ENCODE measurements at regions not wholly inside any gene's neighbourhood (a gene's known extent, or its start where the extent isn't known, plus 50 kb on each side); places are given as distances from the start of the nearest gene placed in this dataset.
"Not testable (repeated sequence)": the region's sequence is repeated elsewhere in the genome, so short reads cannot be mapped to it uniquely, and the experiment has no call there.

DNA sequence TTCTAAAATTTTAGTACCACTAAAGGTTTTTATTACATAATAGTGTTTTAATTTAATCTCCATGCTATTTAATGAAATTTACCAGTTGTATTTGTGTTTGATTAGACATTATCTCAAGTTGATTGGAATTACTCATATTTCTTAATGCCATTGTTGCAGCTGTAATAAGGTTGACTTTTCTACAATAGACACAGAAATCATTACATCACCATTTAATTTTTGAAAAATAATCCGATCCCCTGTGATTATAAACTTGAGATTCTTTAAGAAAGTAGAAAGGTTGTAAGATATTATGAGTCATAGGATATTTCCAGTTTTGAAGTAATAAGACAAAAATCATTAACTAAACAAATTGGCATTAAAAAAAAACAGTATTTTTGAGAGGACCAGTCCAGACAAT is 161.4 kb downstream of the PRL start:
- H3K4me1 ChIP-seq (ENCODE audit: insufficient read depth, low read length) = peaks cover 16% of the 10 kb centered on the region
- TF ChIP-seq EZH2 (IDR thresholded peaks at IDR 0.05; ENCODE audit: borderline replicate concordance, low read depth, low read length, severe bottlenecking) = no peak
- TF ChIP-seq, protein P1, sequence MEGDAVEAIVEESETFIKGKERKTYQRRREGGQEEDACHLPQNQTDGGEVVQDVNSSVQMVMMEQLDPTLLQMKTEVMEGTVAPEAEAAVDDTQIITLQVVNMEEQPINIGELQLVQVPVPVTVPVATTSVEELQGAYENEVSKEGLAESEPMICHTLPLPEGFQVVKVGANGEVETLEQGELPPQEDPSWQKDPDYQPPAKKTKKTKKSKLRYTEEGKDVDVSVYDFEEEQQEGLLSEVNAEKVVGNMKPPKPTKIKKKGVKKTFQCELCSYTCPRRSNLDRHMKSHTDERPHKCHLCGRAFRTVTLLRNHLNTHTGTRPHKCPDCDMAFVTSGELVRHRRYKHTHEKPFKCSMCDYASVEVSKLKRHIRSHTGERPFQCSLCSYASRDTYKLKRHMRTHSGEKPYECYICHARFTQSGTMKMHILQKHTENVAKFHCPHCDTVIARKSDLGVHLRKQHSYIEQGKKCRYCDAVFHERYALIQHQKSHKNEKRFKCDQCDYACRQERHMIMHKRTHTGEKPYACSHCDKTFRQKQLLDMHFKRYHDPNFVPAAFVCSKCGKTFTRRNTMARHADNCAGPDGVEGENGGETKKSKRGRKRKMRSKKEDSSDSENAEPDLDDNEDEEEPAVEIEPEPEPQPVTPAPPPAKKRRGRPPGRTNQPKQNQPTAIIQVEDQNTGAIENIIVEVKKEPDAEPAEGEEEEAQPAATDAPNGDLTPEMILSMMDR (IDR thresholded peaks at IDR 0.05; ENCODE audit: borderline replicate concordance, extremely low read depth, low read length, poor library complexity, severe bottlenecking) = no peak
- peaks cover 4% of the 10 kb centered on the region for H3K9me3 ChIP-seq (ENCODE audit: insufficient read depth, low read length, severe bottlenecking)
- no peak overlapping the region for H3K27ac ChIP-seq (ENCODE audit: low read length)
- H4K20me1 ChIP-seq (ENCODE audit: insufficient read depth, low read length) = no peaks in the 10 kb centered on the region
- ATAC-seq (ENCODE audit: insufficient read depth, low read depth) (no peak), DNase-seq (no peak)
- H3K9ac ChIP-seq (ENCODE audit: low read depth, low read length) = no peak overlapping the region
- no peak overlapping the region for H3K4me2 ChIP-seq (ENCODE audit: insufficient read depth, low read length)
- H3K36me3 ChIP-seq (ENCODE audit: insufficient read depth, low read length) = peaks cover 18% of the 10 kb centered on the region
- no peak overlapping the region for H2AFZ ChIP-seq (ENCODE audit: low read depth, low read length)
- no peaks in the 10 kb centered on the region for H3K79me2 ChIP-seq (ENCODE audit: insufficient read depth, low read length)
- H3K27me3 ChIP-seq (ENCODE audit: insufficient read depth, low read length, poor library complexity) = no peaks in the 10 kb centered on the region
- H3K4me3 ChIP-seq (ENCODE audit: low read depth in 1 of 2, low read length in 2 of 2) = no peak overlapping the region

DNA sequence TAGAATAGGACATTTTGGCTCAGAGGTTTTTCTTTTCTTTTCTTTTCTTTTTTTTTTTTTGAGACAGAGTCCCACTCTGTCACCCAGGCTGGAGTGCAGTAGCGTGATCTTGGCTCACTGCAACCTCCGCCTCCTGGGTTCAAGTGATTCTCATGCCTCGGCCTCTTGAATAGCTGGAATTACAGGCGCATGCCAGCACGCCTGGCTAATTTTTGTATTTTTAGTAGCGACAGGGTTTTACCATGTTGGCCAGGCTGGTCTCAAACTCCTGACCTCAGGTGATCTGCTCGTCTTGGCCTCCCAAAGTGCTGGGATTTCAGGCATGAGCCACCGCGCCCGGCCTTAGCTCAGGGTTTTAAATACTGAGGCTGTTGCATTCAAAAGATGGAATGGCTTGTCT is 156.1 kb downstream of the PRL start:
- H3K4me3 ChIP-seq (ENCODE audit: low read depth in 1 of 2, low read length in 2 of 2); H4K20me1 ChIP-seq (ENCODE audit: insufficient read depth, low read length); DNase-seq; H3K27me3 ChIP-seq (ENCODE audit: insufficient read depth, low read length, poor library complexity); H3K36me3 ChIP-seq (ENCODE audit: insufficient read depth, low read length); H3K4me2 ChIP-seq (ENCODE audit: insufficient read depth, low read length); ATAC-seq (ENCODE audit: insufficient read depth, low read depth); H3K9me3 ChIP-seq (ENCODE audit: insufficient read depth, low read length, severe bottlenecking); H2AFZ ChIP-seq (ENCODE audit: low read depth, low read length): not testable (repeated sequence)
- H3K4me1 ChIP-seq (ENCODE audit: insufficient read depth, low read length) = peaks cover 69% of the 10 kb centered on the region
- peak overlapping the region; percentile 31; the same call in 1 of the 2 replicates for H3K9ac ChIP-seq (ENCODE audit: low read depth, low read length)
- H3K79me2 ChIP-seq (ENCODE audit: insufficient read depth, low read length) = peaks cover 17% of the 10 kb centered on the region
- peak overlapping the region; percentile 100 for H3K27ac ChIP-seq (ENCODE audit: low read length)

DNA sequence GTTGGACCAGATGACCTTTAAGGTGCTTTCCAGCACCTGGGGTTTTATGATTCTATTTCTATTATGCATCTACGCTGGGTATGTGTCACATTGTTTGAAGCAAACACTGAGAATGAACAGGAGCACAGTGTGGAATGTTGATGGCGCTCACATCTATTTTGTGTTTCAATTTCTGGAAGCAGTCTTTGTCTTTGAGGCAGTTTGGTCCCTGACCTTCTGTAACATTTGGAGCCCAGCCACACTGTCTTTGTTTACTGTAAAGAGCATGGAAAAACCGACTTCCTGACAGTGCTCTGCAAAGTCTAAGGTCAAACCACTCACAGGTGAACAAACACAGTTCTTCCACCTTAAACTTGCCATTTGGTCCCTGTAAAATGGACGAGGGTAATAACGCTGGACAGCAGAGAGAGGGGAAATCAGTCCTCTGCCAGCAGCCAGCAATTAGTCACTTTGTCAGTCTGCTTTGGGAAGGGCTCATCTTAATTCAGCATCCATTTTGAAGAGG is 155.5 kb downstream of the PRL start:
- Histone ChIP-seq H4K20me1 (ENCODE audit: insufficient read depth, low read length) (no peaks in the 10 kb centered on the region), H3K27ac (ENCODE audit: low read length) (peak overlapping the region; percentile 100), H2AFZ (ENCODE audit: low read depth, low read length) (peak overlapping the region; percentile 49), H3K4me2 (ENCODE audit: insufficient read depth, low read length) (peak overlapping the region; percentile 37), H3K4me3 (ENCODE audit: low read depth in 1 of 2, low read length in 2 of 2) (no peak overlapping the region), H3K79me2 (ENCODE audit: insufficient read depth, low read length) (peaks cover 22% of the 10 kb centered on the region), H3K36me3 (ENCODE audit: insufficient read depth, low read length) (no peaks in the 10 kb centered on the region), H3K27me3 (ENCODE audit: insufficient read depth, low read length, poor library complexity) (no peaks in the 10 kb centered on the region), H3K9me3 (ENCODE audit: insufficient read depth, low read length, severe bottlenecking) (no peaks in the 10 kb centered on the region), H3K9ac (ENCODE audit: low read depth, low read length) (peak overlapping the region; percentile 31; the same call in 1 of the 2 replicates), H3K4me1 (ENCODE audit: insufficient read depth, low read length) (peaks cover 69% of the 10 kb centered on the region)
- ATAC-seq (ENCODE audit: insufficient read depth, low read depth) (no peak), DNase-seq (no peak)
- TF ChIP-seq EZH2 (IDR thresholded peaks at IDR 0.05; ENCODE audit: borderline replicate concordance, low read depth, low read length, severe bottlenecking) = no peak
- TF ChIP-seq, protein P1 (IDR thresholded peaks at IDR 0.05; ENCODE audit: borderline replicate concordance, extremely low read depth, low read length, poor library complexity, severe bottlenecking) = no peak

DNA sequence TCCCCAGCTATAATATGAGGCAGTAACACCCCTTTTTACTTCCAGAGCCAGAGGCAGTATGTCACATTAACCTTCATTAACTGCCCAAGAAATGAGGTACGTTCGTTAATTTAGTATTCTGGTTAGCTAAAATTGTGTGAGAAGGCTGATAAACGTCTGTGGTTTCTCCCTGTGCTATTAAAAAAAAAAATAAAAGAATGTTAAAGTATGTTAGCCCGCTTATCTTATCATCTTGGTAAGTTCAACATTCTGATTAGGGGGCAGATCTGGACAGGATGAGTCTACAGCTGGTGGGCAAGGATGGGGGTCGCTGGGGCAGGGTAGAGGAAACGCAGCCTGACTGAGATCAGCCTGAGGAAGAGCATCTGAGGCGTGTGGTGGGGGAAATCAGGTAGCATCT is 154.0 kb downstream of the PRL start:
- Histone ChIP-seq H3K27me3 (ENCODE audit: insufficient read depth, low read length, poor library complexity) (no peaks in the 10 kb centered on the region), H3K4me3 (ENCODE audit: low read depth in 1 of 2, low read length in 2 of 2) (no peak overlapping the region), H2AFZ (ENCODE audit: low read depth, low read length) (peak overlapping the region; percentile 37; the same call in 1 of the 2 replicates), H3K27ac (ENCODE audit: low read length) (peak overlapping the region; percentile 100), H4K20me1 (ENCODE audit: insufficient read depth, low read length) (no peaks in the 10 kb centered on the region), H3K4me1 (ENCODE audit: insufficient read depth, low read length) (peaks cover 67% of the 10 kb centered on the region), H3K9ac (ENCODE audit: low read depth, low read length) (peak overlapping the region; percentile 31), H3K79me2 (ENCODE audit: insufficient read depth, low read length) (peaks cover 37% of the 10 kb centered on the region), H3K4me2 (ENCODE audit: insufficient read depth, low read length) (peak overlapping the region; percentile 56), H3K36me3 (ENCODE audit: insufficient read depth, low read length) (no peaks in the 10 kb centered on the region; the same call in 1 of the 2 replicates), H3K9me3 (ENCODE audit: insufficient read depth, low read length, severe bottlenecking) (no peaks in the 10 kb centered on the region)
- TF ChIP-seq, protein P1 (IDR thresholded peaks at IDR 0.05; ENCODE audit: borderline replicate concordance, extremely low read depth, low read length, poor library complexity, severe bottlenecking) = no peak
- TF ChIP-seq EZH2 (IDR thresholded peaks at IDR 0.05; ENCODE audit: borderline replicate concordance, low read depth, low read length, severe bottlenecking) = no peak
- peak; percentile 43 for ATAC-seq (ENCODE audit: insufficient read depth, low read depth)
- peak; percentile 75 for DNase-seq
